Activated CD8-positive, alpha-beta memory T cell treated with anti-CD3 and anti-CD28 coated beads, Interleukin-2, amount 10 ng/mL, durations not matched to agents 7 days and 5 days (primary cell): ENCODE measurements at regions not wholly inside any gene's neighbourhood (a gene's known extent, or its start where the extent isn't known, plus 50 kb on each side); places are given as distances from the start of the nearest gene placed in this dataset.

Source experiments
- ATAC-seq: fragments of 150-1000 bp; cut with Tn5 transposase; one replicate; pipeline ENCODE4 v1.10.0; 2021; ENCODE audit warnings: moderate library complexity
- CTCF ChIA-PET: fragments of 350-600 bp; sonication (Branson Sonifier 250); formaldehyde crosslinking; loops from one replicate; lab custom pipeline; 2021; ENCODE audit warnings: antibody characterized with exemption; lab: Charles Lee
- DNase-seq: peaks from one replicate; pipeline ENCODE4 v3.0.0-alpha.2; 2020
- H3K27ac Mint-ChIP-seq: one replicate; pipeline ENCODE4 v1.8.0; 2021; ENCODE audit warnings: mild to moderate bottlenecking, mixed read lengths
- H3K27me3 Mint-ChIP-seq: one replicate; pipeline ENCODE4 v1.8.0; 2021; ENCODE audit warnings: mixed read lengths
- H3K36me3 Mint-ChIP-seq: one replicate; pipeline ENCODE4 v1.8.0; 2021; ENCODE audit warnings: mild to moderate bottlenecking, mixed read lengths
- H3K4me1 Mint-ChIP-seq: one replicate; pipeline ENCODE4 v1.8.0; 2021; ENCODE audit warnings: mixed read lengths
- H3K4me3 Mint-ChIP-seq: one replicate; pipeline ENCODE4 v1.8.0; 2021; ENCODE audit warnings: mild to moderate bottlenecking, moderate library complexity, mixed read lengths
- H3K9me3 Mint-ChIP-seq: one replicate; pipeline ENCODE4 v1.8.0; 2022; ENCODE audit warnings: low read depth, mixed read lengths

DNA sequence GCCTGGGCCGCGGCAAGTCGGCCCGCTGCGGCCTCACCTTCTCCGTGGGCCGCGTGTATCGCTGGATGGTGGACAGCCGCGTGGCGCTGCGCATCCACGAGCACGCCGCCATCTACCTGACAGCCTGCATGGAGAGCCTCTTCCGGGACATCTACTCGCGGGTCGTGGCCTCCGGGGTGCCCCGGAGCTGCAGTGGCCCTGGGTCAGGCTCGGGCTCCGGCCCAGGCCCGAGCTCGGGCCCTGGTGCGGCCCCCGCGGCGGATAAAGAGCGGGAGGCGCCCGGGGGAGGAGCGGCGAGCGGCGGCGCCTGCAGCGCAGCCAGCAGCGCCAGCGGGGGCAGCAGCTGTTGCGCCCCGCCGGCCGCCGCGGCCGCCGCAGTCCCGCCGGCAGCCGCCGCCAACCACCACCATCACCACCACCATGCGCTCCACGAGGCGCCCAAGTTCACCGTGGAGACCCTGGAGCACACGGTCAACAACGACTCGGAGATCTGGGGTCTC, 226.2 kb upstream of the CRY1 start:
- peak overlapping the region; percentile 79 for H3K4me3 Mint-ChIP-seq
- peak overlapping the region; percentile 89 for H3K27ac Mint-ChIP-seq
- no peak for ATAC-seq

DNA sequence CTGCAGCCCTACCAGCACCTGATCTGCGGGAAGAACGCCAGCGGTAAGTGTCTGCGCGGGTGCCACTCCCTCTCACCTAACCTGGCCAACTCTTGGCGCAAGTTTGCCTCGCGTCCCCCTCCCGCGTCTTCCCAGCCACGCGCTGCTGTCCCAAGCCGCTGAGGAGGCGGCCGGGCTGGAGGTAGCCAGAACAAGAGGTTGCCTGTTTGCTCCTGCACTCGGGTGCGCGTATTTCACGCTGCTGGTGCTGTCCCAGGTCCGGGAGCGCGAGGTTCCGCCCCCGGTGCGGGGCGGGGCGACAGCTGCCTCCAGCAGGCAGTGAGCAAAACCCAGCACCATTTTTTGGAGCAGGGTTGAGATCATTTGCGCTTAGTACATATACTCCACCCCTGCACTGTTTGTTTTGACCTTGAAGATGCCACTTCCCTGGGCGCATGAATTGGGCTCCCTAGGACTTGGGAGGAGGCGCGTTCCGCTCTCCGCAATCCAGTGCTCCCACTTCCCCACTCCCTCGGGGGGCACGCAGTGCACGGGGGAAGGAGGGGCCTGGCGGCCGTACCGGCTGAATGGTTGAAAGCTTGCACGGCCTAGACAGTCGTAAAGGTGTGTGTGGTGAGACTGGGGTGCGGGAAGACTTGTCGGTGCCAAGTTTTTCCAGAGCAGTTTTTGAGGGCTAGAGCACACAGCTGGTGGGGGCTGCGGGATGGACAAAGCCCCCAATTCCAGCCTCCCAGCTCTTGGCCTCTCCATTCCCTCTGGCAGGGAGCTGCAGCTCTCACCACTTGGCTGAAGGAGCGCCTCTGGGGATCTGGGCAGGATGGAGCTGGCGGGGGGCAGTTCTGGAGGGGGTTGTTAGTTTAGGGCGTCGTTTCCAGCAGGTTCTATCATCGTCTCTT, 226.9 kb upstream of the CRY1 start:
- Mint-ChIP-seq H3K27ac (peak overlapping the region; percentile 89), H3K9me3 (no peaks in the 10 kb centered on the region), H3K27me3 (peaks cover 45% of the 10 kb centered on the region), H3K36me3 (no peaks in the 10 kb centered on the region), H3K4me1 (peaks cover 42% of the 10 kb centered on the region), H3K4me3 (peak overlapping the region; percentile 79)
- DNase-seq: peak; percentile 87
- peak; percentile 59 for ATAC-seq
- CTCF ChIA-PET: interaction anchor here (0.6 to 8.2 kb wide), 16 partner anchors 8 to 287 kb away, joined by 3 to 104 read pairs (median 6); no protein-coding TSS in a partner anchor

More for the DNA sequence above, 226.2 kb upstream of the CRY1 start:
- Mint-ChIP-seq H3K9me3 (no peaks in the 10 kb centered on the region), H3K27me3 (peaks cover 49% of the 10 kb centered on the region), H3K36me3 (no peaks in the 10 kb centered on the region), H3K4me1 (peaks cover 40% of the 10 kb centered on the region)
- CTCF ChIA-PET: interaction anchor here (1.0 to 8.2 kb wide), 11 partner anchors 7 to 188 kb away, joined by 3 to 104 read pairs (median 5); no protein-coding TSS in a partner anchor
- peak; percentile 44 for DNase-seq

- H3K36me3 Mint-ChIP-seq: no peaks in the 10 kb centered on the region
- CTCF ChIA-PET: interaction anchor here (1.0 to 8.2 kb wide), 12 partner anchors 12 to 287 kb away, joined by 3 to 104 read pairs (median 6); no protein-coding TSS in a partner anchor
- no peaks in the 10 kb centered on the region for H3K9me3 Mint-ChIP-seq
- peak overlapping the region; percentile 89 for H3K27ac Mint-ChIP-seq
- DNase-seq: peak; percentile 83
- peak overlapping the region; percentile 79 for H3K4me3 Mint-ChIP-seq
- H3K4me1 Mint-ChIP-seq: peaks cover 42% of the 10 kb centered on the region
- peaks cover 40% of the 10 kb centered on the region for H3K27me3 Mint-ChIP-seq
- ATAC-seq: peak; percentile 24
These were observed 227.7 kb upstream of the CRY1 start for GRCh38 chr12:107320929-107321631.

DNA sequence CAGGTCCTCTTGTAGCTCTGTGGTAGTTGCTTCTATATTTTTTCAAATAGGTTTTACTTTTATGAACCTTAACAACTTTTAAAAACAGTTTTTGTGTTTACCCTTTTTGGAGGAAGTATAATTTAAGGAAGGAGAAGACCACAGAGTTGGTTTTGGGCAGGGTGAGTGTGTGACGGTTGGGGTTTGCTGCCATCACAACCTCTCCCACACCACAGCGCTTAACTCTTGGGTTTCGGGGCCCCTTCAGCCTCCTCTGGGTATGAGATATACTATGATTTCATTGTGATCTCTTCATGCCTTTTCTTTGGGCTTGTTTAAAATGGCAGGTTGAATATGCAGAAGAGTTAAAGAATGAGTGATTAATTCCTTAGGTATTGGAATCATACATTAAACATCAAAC, 228.7 kb upstream of the CRY1 start:
- peaks cover 42% of the 10 kb centered on the region for H3K4me1 Mint-ChIP-seq

GRCh38 chr12:107325075-107325608, 231.8 kb upstream of the CRY1 start:
- Mint-ChIP-seq H3K36me3 (no peaks in the 10 kb centered on the region), H3K9me3 (no peaks in the 10 kb centered on the region), H3K4me1 (peaks cover 62% of the 10 kb centered on the region), H3K27ac (no peak overlapping the region), H3K4me3 (no peak overlapping the region), H3K27me3 (peaks cover 28% of the 10 kb centered on the region)
- CTCF ChIA-PET: interaction anchor here (1.4 kb wide), 1 partner anchor 77 kb away, joined by 7 read pairs; no protein-coding TSS in a partner anchor
- no peak for ATAC-seq
- DNase-seq: no peak

More for the DNA sequence above, 228.7 kb upstream of the CRY1 start:
- ATAC-seq: no peak
- DNase-seq: peak; percentile 78
- peak overlapping the region; percentile 89 for H3K27ac Mint-ChIP-seq
- H3K36me3 Mint-ChIP-seq: no peaks in the 10 kb centered on the region
- H3K27me3 Mint-ChIP-seq: peaks cover 30% of the 10 kb centered on the region
- H3K9me3 Mint-ChIP-seq: no peaks in the 10 kb centered on the region
- CTCF ChIA-PET: interaction anchor here (1.0 to 8.2 kb wide), 5 partner anchors 35 to 81 kb away, joined by 3 to 104 read pairs (median 7); no protein-coding TSS in a partner anchor
- H3K4me3 Mint-ChIP-seq: peak overlapping the region; percentile 79

- CTCF ChIA-PET: interaction anchor here (1.0 to 1.4 kb wide), 3 partner anchors 9 to 282 kb away, joined by 3 to 7 read pairs (median 3); no protein-coding TSS in a partner anchor
- no peak overlapping the region for H3K27ac Mint-ChIP-seq
- no peaks in the 10 kb centered on the region for H3K9me3 Mint-ChIP-seq
- no peak overlapping the region for H3K4me3 Mint-ChIP-seq
- no peak for ATAC-seq
- DNase-seq: no peak
- H3K4me1 Mint-ChIP-seq: peaks cover 63% of the 10 kb centered on the region
- H3K27me3 Mint-ChIP-seq: peaks cover 25% of the 10 kb centered on the region
- H3K36me3 Mint-ChIP-seq: no peaks in the 10 kb centered on the region
These were observed 232.9 kb upstream of the CRY1 start for GRCh38 chr12:107326237-107326636.

GRCh38 chr12:107327651-107328182, 234.4 kb upstream of the CRY1 start:
- Mint-ChIP-seq H3K27ac (no peak overlapping the region), H3K9me3 (no peaks in the 10 kb centered on the region), H3K36me3 (no peaks in the 10 kb centered on the region), H3K4me3 (no peak overlapping the region), H3K27me3 (peaks cover 24% of the 10 kb centered on the region), H3K4me1 (peaks cover 55% of the 10 kb centered on the region)
- no peak for ATAC-seq
- CTCF ChIA-PET: interaction anchor here (0.5 to 1.1 kb wide), 2 partner anchors 42 to 196 kb away, joined by 3 read pairs; no protein-coding TSS in a partner anchor
- DNase-seq: no peak

- ATAC-seq (no peak), DNase-seq (peak; percentile 45)
- no peaks in the 10 kb centered on the region for H3K9me3 Mint-ChIP-seq
- no peak overlapping the region for H3K27ac Mint-ChIP-seq
- H3K4me1 Mint-ChIP-seq: peaks cover 54% of the 10 kb centered on the region
- H3K27me3 Mint-ChIP-seq: peaks cover 15% of the 10 kb centered on the region
- CTCF ChIA-PET: interaction anchor here (1.1 kb wide), 1 partner anchor 77 kb away, joined by 3 read pairs; no protein-coding TSS in a partner anchor
- no peaks in the 10 kb centered on the region for H3K36me3 Mint-ChIP-seq
- H3K4me3 Mint-ChIP-seq: no peak overlapping the region
These were observed 235.2 kb upstream of the CRY1 start for GRCh38 chr12:107328442-107329133.

DNA sequence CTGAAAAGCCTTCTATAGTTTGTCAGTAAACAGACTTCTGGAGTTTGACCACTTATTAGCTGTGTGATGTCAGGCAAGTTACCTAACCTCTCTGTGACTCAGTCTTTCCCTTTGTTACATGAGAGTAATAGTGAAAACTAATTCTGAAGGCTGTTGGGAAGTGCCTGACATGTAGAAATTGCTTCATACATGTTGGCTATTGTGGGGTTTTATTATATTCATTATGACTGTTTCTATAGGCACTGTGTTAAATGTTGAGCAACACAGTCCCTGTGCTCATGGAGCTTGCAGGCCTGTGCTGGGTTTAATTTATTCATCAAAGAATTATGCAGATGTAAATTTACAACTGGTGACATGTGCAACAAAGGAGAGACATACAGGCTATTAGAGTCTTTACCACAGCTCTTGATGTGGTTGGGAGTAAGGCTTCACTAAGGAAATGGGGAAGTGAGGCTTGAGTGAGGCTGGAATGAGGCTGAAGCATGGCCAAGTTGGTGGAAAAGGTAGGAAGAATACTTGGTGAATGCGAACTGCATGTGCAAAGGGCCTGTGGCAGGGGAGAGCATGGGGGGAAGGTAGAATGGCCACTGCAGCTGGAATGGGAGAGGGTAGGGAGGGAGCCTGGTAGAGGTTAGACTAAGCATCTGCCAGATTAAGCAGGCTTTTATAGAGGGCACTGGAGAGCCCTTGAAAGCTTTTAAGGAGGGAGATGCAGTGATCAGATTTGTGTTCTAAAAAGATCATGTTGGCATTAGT, 236.4 kb upstream of the CRY1 start:
- no peak overlapping the region for H3K27ac Mint-ChIP-seq
- CTCF ChIA-PET: interaction anchor here (1.1 kb wide), 1 partner anchor 76 kb away, joined by 3 read pairs; no protein-coding TSS in a partner anchor
- H3K9me3 Mint-ChIP-seq: no peaks in the 10 kb centered on the region
- H3K36me3 Mint-ChIP-seq: no peaks in the 10 kb centered on the region
- DNase-seq (no peak), ATAC-seq (peak; percentile 55)
- H3K4me1 Mint-ChIP-seq: peaks cover 51% of the 10 kb centered on the region
- H3K4me3 Mint-ChIP-seq: no peak overlapping the region
- peaks cover 9% of the 10 kb centered on the region for H3K27me3 Mint-ChIP-seq

- Mint-ChIP-seq H3K27me3 (peaks cover 11% of the 10 kb centered on the region), H3K36me3 (no peaks in the 10 kb centered on the region), H3K4me3 (no peak overlapping the region), H3K27ac (no peak overlapping the region), H3K4me1 (peaks cover 49% of the 10 kb centered on the region), H3K9me3 (no peaks in the 10 kb centered on the region)
- ATAC-seq (peak; percentile 20), DNase-seq (peak; percentile 46)
- CTCF ChIA-PET: interaction anchor here (1.0 to 1.2 kb wide), 2 partner anchors 11 to 199 kb away, joined by 3 read pairs; no protein-coding TSS in a partner anchor
These were observed 237.6 kb upstream of the CRY1 start for GRCh38 chr12:107330831-107331431.

DNA sequence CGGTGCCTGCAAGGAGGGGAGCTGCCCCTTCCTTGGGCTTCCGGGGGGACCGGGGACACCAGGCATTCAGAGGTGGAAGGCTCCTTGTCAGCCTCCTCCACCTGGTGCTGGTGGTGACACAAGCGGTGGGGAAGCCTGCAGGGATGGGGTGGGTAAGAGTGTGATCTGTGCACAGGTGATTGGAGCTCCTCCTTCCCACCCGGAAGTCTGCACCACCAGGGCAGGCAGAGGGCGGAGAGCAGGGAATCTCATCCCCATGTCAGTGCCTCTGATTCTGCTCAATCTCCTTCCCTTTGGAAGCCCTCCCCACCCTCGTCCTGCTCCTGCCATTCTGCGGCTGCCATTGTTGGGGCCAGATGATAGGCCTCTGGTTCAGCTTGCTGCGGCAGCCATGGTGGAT, 238.1 kb upstream of the CRY1 start:
- Mint-ChIP-seq H3K4me1 (peaks cover 49% of the 10 kb centered on the region), H3K4me3 (no peak overlapping the region), H3K27me3 (peaks cover 11% of the 10 kb centered on the region), H3K27ac (no peak overlapping the region), H3K9me3 (no peaks in the 10 kb centered on the region), H3K36me3 (no peaks in the 10 kb centered on the region)
- ATAC-seq (no peak), DNase-seq (no peak)
- CTCF ChIA-PET: interaction anchor here (0.8 to 1.2 kb wide), 2 partner anchors 11 to 63 kb away, joined by 3 read pairs; no protein-coding TSS in a partner anchor
